ENCODE measurements at regions not wholly inside any gene's neighbourhood (a gene's known extent, or its start where the extent isn't known, plus 50 kb on each side); places are given as distances from the start of the nearest gene placed in this dataset.

- TF ChIP-seq ZBTB33 (IDR thresholded peaks at IDR 0.05) (no peak), YY1 (IDR thresholded peaks at IDR 0.05) (no peak), FOXA2 (IDR thresholded peaks at IDR 0.05) (no peak)
Observed at GRCh38 chr3:107098864-107099263, 278.4 kb upstream of the CCDC54 start (continued).

GRCh38 chr3:107100137-107100536 is 277.1 kb upstream of the CCDC54 start:
- Histone ChIP-seq H3K9me3 (ENCODE audit: control insufficient read depth in 4 of 4, low read length in 3 of 4) (no peaks in the 10 kb centered on the region), H3K4me3 (ENCODE audit: low read depth in 1 of 3, low read length in 3 of 3) (no peak overlapping the region), H3K4me1 (ENCODE audit: control insufficient read depth in 4 of 4, insufficient read depth in 4 of 4, low read length in 3 of 4) (no peaks in the 10 kb centered on the region), H3K9ac (ENCODE audit: low read depth in 1 of 2, low read length in 2 of 2) (no peak overlapping the region), H3K27ac (ENCODE audit: low read depth in 1 of 2, low read length in 2 of 2) (no peak overlapping the region), H3K27me3 (ENCODE audit: control insufficient read depth in 4 of 4, insufficient read depth in 4 of 4, low read length in 3 of 4) (no peaks in the 10 kb centered on the region), H3K36me3 (ENCODE audit: control insufficient read depth in 4 of 4, insufficient read depth in 3 of 4, low read depth in 1 of 4, low read length in 3 of 4) (no peaks in the 10 kb centered on the region)
- DNase-seq (ENCODE audit: low spot score), result no peak
- WGBS, result 72% methylated on average over 1 of the region's 1 CpG
- no peak for TF ChIP-seq RXRA (IDR thresholded peaks at IDR 0.05)

- DNase-seq (ENCODE audit: low spot score), result no peak
- no peaks in the 10 kb centered on the region for H3K27me3 ChIP-seq (ENCODE audit: control insufficient read depth in 4 of 4, insufficient read depth in 4 of 4, low read length in 3 of 4)
- H3K27ac ChIP-seq (ENCODE audit: low read depth in 1 of 2, low read length in 2 of 2), result no peak overlapping the region
- TF ChIP-seq GABPA (IDR thresholded peaks at IDR 0.05 in 1 of 2, conservative IDR thresholded peaks at IDR 0.05 in 1 of 2) (no peak), NR2F2 (IDR thresholded peaks at IDR 0.05) (no peak), REST (IDR thresholded peaks at IDR 0.05) (no peak), SP1 (IDR thresholded peaks at IDR 0.05) (no peak), YY1 (IDR thresholded peaks at IDR 0.05) (no peak), JUND (IDR thresholded peaks at IDR 0.05) (no peak), CTCF (IDR thresholded peaks at IDR 0.05; ENCODE audit: low read depth, low read length, missing input control) (no peak), FOXA1 (IDR thresholded peaks at IDR 0.05) (no peak), RXRA (IDR thresholded peaks at IDR 0.05) (no peak), TAF1 (conservative IDR thresholded peaks at IDR 0.05) (no peak)
- H3K9me3 ChIP-seq (ENCODE audit: control insufficient read depth in 4 of 4, low read length in 3 of 4), result peaks cover 0 to 3% (median 0%) of the 10 kb centered on the region in 4 donors
- no peak overlapping the region for H3K9ac ChIP-seq (ENCODE audit: low read depth in 1 of 2, low read length in 2 of 2)
- no peak overlapping the region for H3K4me3 ChIP-seq (ENCODE audit: low read depth in 1 of 3, low read length in 3 of 3)
- WGBS, result 68% methylated on average over 1 of the region's 1 CpG
- no peaks in the 10 kb centered on the region for H3K4me1 ChIP-seq (ENCODE audit: control insufficient read depth in 4 of 4, insufficient read depth in 4 of 4, low read length in 3 of 4)
- no peaks in the 10 kb centered on the region for H3K36me3 ChIP-seq (ENCODE audit: control insufficient read depth in 4 of 4, insufficient read depth in 3 of 4, low read depth in 1 of 4, low read length in 3 of 4)
Observed at GRCh38 chr3:107100573-107100972, 276.7 kb upstream of the CCDC54 start.

All from liver (tissue), 8 donors.